ENCODE measurements at regions not wholly inside any gene's neighbourhood (a gene's known extent, or its start where the extent isn't known, plus 50 kb on each side); places are given as distances from the start of the nearest gene placed in this dataset.

DNA sequence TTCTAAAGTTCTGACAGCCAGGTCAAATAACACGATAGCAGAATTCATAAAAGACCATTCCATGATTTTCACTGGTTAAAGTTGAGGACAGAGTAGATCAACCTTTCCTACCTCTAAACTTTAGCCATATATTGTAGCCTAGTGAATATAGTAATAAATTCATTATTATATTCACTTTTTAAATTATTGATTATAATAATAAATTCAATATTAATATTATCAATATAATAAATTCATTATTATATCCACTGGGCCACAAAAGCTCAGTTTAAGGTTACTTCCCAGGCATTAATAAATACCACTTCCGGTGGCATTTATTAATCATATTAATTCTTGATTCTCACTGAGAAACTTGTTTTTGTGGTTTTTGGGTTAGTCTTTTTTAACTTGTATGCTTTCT, 85.7 kb upstream of the GPC6 start:
- DNase-seq (ENCODE audit: low spot score) = no peak

DNA sequence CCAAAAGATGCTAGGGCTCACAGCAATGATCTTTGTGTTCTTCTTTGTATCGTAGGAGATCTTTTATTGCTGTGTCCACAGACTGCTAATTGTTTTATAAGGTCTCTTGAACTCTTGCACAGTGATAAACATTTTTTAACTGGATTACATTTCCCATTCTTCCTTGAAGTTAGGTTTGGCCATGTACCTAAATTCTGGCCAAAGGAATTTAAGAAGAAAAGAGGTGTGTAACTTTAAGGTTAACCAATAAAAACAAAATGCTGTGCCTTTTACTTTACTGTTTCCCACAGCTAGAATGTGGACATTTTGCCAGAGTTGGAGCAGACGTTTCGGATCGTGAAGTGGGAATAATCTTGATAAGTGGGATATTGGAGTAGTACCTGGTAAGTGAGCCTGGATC, 82.6 kb upstream of the GPC6 start:
- DNase-seq (ENCODE audit: low spot score) = no peak

DNA sequence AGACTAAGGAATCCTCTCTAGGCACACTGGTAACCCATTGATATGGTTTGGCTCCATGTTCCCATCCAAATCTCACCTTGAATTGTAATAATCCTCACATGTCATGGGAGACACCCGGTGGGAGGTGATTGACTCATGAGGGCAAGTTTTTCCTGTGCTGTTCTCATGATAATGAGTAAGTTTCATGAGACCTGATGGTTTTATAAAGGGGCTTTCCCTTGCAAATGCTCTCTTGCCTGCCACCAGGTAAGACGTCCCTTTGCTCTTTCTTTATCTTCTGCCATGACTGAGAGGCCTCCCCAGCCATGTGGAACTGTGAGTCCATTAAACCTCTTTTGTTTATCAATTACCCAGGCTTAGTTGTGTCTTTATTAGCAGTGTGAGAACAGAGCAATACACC, 81.4 kb upstream of the GPC6 start:
- DNase-seq (ENCODE audit: low spot score) = no peak

DNA sequence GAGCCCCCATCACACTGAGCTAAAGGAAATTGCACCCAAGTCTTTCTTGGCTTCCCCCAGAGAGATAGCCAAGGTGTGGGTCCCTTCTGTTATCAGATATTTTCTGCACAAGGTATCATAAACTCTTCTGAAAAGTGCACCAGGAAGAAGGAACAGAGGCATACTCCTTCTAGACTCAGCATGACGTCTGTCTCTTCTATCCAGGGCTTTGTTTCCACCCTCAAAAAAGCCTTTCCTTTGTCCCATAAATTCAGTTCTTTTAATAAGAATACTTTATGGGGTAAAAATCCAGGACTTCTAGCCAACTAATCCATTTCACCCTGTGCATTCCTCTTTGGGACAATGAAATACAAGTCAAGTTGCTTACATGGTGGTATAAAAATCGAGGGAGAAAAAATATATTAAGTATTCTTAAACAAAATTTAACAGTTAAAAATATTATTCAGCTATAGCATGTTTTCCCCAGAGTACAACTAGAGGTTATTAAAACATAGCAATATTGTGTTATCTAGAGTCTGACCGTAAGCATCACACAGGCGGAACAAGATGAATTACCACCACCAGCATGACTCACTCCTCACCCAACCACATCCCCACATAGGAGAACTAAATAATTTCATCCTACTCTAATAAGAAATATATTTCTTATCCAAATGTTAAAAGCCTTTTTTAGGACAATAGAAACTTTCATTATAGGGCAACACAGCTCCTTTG, 79.9 kb upstream of the GPC6 start:
- peak; percentile 8 for DNase-seq (ENCODE audit: low spot score)

DNA sequence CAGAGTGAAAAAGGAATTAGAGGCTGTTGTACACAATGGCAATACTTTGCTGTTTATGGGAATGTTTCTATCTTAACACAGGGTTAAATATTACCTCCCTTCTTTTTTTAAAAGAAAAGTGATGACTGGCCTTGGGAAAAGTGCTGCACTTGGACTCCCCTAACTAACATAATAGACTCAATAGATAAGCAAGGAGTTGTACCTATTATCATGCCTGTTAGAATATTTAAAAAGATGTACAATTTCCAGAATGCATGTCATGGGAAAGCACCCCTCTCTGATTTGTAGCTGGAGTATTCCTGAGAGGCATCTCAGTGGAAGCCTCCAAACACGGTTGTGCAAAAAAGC, 79.3 kb upstream of the GPC6 start:
- no peak for DNase-seq (ENCODE audit: low spot score)

DNA sequence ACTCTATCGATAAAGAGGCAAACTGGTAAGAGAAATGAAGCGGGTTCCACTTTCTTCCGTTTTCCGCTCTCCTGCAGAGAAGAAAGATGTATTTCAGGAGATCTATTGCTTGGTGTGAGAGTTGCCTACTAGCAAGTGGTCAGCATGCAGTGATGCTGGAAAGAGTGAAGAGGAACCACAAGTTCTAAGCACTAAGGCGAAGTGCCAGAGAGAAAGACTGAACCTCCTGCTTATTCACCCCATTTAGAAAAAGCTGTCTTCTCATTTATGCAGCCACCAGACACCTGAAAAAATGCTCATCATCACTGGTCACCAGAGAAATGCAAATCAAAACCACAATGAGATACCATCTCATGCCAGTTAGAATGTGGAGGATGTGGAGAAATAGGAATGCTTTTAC, 78.7 kb upstream of the GPC6 start:
- no peak for DNase-seq (ENCODE audit: low spot score)

DNA sequence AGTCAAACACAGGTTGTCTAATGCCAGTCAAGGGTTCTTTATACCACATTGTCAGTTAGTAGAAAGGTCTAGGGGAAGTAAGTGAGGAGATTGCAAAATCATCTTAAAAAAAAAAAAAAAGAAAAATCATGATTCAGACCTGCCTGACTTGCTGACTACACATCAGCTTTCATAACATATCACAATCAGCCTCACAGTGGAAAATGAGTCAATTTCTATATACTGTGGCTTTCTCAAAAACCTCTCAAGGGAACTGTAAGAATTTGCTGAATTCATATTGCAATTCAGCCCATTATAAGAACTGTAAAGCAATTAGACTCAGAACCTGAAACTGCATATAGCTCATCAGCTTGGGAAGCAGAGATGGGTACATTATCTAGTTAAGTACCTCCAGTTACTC, 75.3 kb upstream of the GPC6 start:
- DNase-seq (ENCODE audit: low spot score) = peak; percentile 58

DNA sequence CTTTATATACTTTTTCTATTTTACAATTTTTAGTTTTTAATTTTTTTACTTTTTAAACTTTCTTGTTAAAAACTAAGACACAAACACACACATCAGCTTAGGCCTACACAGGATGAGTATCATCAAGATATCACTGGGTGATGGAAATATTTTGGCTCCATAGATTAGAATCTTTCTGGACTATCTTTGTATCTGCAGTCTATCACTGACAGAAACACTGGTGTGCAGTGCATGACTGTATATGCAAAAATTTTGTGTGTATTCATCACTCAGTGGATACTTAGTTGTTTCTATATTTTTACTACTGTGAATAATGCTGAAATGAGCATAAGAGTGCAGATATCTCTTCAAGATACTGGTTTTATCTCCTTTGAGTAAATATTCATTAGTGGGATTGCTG, 68.0 kb upstream of the GPC6 start:
- DNase-seq (ENCODE audit: low spot score) = no peak

DNA sequence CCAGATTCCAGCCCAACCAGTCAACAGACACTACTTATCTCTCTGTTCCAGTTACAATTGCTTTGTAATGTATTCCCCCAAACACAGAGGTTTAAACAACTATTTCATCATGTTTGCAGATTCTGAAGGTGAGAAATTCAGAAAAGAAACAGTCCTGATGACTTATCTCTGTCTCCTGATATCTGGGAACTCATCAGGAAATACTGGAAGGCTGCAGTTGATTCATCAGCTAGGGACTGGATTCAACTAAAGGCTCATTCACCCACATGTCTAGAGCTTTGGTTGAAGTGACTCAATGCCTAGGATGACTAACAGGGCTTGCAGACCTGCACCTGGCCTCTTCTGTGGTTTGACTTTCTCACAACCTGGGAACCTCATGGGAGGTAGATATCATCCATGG, 56.6 kb upstream of the GPC6 start:
- DNase-seq (ENCODE audit: low spot score) = peak; percentile 50

DNA sequence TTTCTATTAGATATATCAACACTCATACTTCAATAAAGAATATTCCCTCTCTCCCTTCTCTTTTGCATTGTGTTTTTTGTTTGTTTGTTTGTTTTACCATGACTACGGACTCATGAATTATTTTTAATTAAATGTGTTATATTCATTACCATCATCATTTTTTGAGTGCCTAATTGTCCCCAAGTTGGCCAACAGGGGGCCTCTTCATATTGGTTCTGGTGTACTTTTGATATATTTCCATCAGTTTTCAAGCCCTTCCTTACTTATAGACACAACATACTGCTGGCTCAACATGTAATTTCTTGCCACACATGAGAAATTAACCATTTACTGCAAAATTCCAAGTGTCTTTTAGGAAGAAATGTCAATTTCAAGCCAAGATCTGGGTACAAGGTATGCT, 54.5 kb upstream of the GPC6 start:
- no peak for DNase-seq (ENCODE audit: low spot score)

DNA sequence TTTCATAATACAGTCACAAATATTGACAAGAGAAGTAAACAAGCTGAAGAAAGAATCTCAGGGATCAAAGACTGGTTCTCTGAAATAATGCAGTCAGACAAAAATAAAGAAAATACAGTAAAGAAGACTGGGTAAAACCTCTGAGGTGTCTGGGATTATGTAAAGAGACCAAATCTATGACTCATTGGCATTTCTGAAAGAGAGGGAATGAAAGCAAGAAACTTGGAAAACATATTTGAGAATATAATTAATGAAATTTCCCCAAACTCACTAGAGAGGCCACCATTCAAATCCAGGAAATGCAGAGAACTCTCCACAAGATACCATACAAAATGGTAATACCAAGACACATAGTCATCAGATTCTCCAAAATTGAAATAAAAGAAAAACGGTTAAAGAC, 53.0 kb upstream of the GPC6 start:
- no peak for DNase-seq (ENCODE audit: low spot score)

DNA sequence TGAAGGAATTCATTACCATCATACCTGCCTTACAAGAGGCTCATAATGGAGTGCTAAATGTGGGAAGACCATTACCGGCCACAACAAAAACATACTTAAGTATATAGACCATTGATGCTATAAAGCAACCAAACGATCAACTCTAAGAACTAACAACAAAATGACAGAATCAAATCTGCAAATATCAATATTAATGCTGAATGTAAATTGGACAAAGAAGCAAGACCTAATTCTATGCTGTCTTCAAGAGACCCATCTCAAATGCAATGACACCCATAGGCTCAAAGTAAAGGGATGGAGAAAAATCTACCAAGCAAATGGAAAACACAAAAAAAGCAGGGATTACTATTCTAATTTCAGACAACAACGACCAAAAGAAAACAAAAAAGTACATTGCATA, 52.3 kb upstream of the GPC6 start:
- no peak for DNase-seq (ENCODE audit: low spot score)
